ENCODE measurements at regions not wholly inside any gene's neighbourhood (a gene's known extent, or its start where the extent isn't known, plus 50 kb on each side); places are given as distances from the start of the nearest gene placed in this dataset.

DNA sequence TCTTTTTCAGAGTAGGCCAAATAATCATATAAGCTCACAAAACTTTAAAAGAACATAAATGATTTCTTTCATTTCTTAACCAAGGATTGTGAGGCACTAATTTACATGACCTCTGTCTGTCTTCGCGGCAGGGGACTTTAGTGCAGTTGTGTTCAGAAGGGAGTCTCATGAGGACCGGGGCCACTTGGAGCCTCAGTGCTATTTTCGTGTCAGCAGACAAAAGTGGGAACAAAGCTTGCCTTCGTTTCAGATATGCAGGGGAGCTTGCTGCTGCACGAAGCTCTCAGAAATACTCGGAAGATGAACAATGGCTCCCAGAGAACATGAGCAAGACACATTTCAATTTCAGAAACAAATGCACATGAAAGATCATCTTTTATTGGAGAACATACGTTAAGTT, 497.0 kb downstream of the CDH26 start:
- no peak overlapping the region for H3K4me3 ChIP-seq (ENCODE audit: control insufficient read depth, low read depth, low read length)
- TF ChIP-seq, protein P1, sequence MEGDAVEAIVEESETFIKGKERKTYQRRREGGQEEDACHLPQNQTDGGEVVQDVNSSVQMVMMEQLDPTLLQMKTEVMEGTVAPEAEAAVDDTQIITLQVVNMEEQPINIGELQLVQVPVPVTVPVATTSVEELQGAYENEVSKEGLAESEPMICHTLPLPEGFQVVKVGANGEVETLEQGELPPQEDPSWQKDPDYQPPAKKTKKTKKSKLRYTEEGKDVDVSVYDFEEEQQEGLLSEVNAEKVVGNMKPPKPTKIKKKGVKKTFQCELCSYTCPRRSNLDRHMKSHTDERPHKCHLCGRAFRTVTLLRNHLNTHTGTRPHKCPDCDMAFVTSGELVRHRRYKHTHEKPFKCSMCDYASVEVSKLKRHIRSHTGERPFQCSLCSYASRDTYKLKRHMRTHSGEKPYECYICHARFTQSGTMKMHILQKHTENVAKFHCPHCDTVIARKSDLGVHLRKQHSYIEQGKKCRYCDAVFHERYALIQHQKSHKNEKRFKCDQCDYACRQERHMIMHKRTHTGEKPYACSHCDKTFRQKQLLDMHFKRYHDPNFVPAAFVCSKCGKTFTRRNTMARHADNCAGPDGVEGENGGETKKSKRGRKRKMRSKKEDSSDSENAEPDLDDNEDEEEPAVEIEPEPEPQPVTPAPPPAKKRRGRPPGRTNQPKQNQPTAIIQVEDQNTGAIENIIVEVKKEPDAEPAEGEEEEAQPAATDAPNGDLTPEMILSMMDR (IDR thresholded peaks at IDR 0.05; ENCODE audit: control insufficient read depth, insufficient read depth, low read depth, low read length, missing control alignments): no peak
- DNase-seq (ENCODE audit: low read depth): no peak

DNA sequence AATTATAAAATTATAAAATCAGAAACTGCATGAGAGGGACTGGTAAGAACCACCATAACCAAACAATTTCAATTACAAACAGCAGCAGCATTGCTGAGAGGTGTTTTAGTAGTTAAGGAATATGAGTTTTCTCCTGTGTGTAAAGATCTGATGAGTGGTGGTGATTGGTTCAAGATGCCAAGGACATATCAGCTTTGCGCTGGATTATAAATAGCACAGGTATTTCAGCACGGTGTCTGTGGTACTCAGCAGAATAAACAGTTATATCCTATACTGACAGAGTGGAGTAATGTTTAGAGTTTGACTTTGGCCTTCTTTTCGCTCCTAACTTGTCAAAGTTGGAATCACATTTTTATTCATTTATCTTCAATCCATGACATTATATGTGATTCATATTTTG, 501.0 kb downstream of the CDH26 start:
- DNase-seq (ENCODE audit: low read depth): no peak
- no peak overlapping the region for H3K4me3 ChIP-seq (ENCODE audit: control insufficient read depth, low read depth, low read length)
- TF ChIP-seq, protein P1 (IDR thresholded peaks at IDR 0.05; ENCODE audit: control insufficient read depth, insufficient read depth, low read depth, low read length, missing control alignments): no peak

DNA sequence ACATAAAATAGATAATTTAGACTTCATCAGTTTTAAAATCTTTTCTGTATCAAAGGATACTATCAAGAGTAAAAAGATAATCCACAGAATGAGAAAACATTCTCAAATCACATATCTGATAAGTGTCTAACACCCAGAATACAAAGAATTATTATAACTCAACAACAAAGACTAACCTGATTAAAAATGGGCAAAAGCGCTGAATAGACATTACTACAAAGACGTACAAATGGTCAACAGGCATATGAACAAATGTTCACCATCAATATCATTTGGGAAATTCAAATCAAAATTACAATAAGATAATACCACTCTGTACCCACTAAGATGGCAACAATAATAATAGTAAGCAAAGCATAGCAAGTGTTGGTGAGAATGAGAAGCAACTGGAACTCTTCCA, 503.8 kb downstream of the CDH26 start:
- no peak overlapping the region for H3K4me3 ChIP-seq (ENCODE audit: control insufficient read depth, low read depth, low read length)
- DNase-seq (ENCODE audit: low read depth): no peak
- TF ChIP-seq, protein P1 (IDR thresholded peaks at IDR 0.05; ENCODE audit: control insufficient read depth, insufficient read depth, low read depth, low read length, missing control alignments): no peak

DNA sequence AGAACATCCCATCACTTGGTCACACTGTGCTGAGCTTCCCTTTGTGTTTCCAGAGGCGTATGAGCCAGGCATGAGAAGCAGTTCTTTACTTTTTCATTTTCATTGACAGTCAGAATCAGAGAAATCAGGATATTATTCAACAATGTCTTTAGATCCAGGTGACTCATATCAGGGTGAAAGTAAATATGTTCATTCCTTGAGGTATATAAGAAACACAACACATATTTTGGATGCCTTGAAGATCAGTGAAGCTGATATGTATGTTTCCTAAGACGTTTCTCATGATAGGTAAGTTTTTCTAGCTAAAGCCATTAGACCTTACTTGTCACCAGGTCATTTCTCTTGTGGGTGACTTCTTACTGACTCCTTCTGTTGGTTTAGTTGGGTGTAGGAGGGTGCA, 505.6 kb downstream of the CDH26 start:
- no peak overlapping the region for H3K4me3 ChIP-seq (ENCODE audit: control insufficient read depth, low read depth, low read length)
- DNase-seq (ENCODE audit: low read depth): no peak
- TF ChIP-seq, protein P1 (IDR thresholded peaks at IDR 0.05; ENCODE audit: control insufficient read depth, insufficient read depth, low read depth, low read length, missing control alignments): no peak

DNA sequence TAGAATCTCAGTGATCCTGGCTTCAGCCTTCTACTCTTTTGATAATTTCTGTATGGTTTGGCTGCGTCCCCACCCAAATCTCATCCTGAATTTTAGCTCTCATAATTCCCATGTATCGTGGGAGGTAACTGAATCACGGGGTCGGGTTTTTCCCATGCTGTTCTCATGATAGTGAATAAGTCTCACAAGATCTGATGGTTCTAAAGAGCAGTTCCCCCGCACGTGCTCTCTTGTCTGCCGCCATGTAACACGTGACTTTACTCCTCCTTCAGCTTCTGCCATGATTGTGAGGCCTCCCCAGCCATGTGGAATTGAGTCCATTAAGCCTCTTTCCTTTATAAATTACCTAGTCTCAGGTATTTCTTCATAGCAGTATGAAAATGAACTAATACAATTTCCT, 507.2 kb downstream of the CDH26 start:
- H3K4me3 ChIP-seq (ENCODE audit: control insufficient read depth, low read depth, low read length): no peak overlapping the region
- DNase-seq (ENCODE audit: low read depth): no peak
- TF ChIP-seq, protein P1 (IDR thresholded peaks at IDR 0.05; ENCODE audit: control insufficient read depth, insufficient read depth, low read depth, low read length, missing control alignments): no peak

DNA sequence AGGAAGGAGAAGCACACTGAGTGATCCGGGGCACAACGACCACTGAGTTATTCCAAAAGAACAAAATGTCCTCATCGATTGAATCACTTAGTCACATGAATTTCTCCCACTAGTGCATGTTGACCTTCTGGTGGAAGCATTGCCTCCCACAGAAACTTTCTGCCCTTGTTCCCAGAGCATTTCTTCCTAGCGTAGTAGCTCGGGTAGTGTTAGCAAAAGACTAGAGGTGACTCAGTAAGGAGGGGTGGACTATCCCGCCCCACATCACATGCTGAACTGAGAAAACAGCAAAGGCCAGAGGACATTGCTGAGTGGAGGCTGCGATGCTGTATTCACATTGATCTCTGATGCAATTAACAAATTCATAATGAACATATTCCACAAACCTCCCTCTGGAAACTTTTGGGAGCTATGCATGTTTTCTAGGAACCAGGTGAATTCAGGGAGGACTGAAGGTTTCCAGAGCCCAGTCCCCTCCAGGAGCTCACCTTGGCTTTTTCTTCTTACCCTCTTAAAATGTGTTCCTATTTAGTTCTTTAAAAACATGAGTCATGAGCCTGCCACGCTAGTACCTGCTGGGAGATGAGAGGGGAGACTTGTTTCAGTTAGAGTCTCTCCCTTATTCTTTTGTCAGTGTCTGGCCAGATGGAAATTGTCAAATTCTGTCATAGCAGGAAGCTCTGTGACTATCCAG, 507.9 kb downstream of the CDH26 start:
- TF ChIP-seq, protein P1 (IDR thresholded peaks at IDR 0.05; ENCODE audit: control insufficient read depth, insufficient read depth, low read depth, low read length, missing control alignments): no peak
- no peak overlapping the region for H3K4me3 ChIP-seq (ENCODE audit: control insufficient read depth, low read depth, low read length)
- DNase-seq (ENCODE audit: low read depth): no peak

DNA sequence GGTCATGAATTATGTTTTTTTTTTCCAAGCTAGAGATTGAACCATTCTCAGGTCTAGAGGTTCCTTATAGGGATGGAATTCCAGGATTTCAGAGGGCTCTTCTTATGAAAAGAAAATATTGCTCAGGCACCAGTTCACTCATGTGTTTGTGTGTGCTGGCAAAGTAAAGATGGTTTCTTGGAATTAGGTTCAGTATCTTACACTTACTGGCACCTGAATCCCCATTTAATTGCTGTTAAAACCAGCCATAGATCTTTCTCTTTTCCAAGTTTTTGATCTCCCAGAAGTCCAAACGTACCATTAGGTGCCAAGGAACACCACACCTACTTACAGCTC, 508.4 kb downstream of the CDH26 start:
- DNase-seq (ENCODE audit: low read depth): no peak
- no peak overlapping the region for H3K4me3 ChIP-seq (ENCODE audit: control insufficient read depth, low read depth, low read length)
- TF ChIP-seq, protein P1 (IDR thresholded peaks at IDR 0.05; ENCODE audit: control insufficient read depth, insufficient read depth, low read depth, low read length, missing control alignments): no peak
